GM19395 (cell line): ENCODE measurements at regions not wholly inside any gene's neighbourhood (a gene's known extent, or its start where the extent isn't known, plus 50 kb on each side); places are given as distances from the start of the nearest gene placed in this dataset.

ENCODE experiments used
- ATAC-seq: cut with Tn5 transposase; IDR thresholded peaks from one replicate; pipeline ENCODE4 v1.9.1; 2021; ENCODE audit warnings: mild to moderate bottlenecking, moderate library complexity; ENCODE audit not compliant: unreplicated experiment

DNA sequence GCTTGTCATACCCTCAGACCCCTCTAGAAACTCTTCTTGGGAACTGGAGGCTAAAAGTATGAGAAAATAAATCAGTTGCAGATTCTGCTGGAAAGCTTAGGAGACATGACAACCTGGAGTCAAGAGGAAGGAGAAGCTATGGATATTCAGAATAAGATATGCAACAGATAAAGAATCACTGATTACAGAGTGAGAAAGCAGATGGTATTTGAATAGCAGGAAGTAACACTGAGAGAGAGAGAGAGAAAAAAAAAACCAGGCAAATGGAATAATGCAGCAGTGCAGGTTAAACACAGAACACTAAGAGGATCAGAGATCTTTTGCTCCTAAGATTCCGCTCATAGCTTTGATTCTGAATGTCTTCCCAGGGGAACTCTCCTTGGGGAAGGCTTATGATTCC, 1284.1 kb upstream of the NXPH2 start:
- ATAC-seq: no peak

DNA sequence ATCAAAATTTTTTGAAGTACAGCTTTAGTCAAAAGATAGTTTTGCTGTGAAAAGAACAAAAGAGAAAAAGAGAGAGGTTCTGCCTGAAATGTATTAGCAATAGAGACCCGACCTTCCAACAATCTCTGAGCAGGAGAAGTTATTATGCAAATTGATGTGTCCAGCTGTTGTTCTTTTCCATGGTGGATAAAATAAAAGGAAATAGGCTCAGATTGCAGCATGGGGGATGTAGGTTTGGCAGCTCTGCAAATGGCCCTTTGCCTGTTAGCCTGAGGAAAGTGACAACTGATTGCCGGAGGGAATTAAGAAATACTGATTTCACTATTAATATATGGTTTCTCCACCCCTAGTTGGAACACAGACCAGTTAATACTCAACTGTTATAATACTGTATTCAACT, 1283.2 kb upstream of the NXPH2 start:
- no peak for ATAC-seq

GRCh38 chr2:140061240-140061639, 1281.0 kb upstream of the NXPH2 start:
- ATAC-seq: no peak

DNA sequence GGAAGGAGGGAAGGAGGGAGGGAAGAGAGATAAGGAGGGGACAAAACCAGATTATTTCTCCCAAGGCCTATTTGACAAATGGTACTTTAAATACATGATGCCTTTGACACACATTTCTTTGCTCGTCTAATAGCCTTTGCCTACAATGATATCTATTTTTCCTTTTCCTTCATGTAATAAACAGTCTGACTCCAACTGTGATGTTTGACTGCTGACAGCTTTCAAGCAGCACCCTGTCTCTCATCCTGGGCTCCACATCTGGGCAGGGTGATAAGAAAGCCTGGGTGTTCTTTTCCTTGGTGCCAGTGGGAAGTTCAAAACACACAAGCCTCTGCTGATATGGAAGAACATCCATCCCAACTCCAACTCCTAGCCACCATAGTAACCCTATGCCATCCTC, 1277.7 kb upstream of the NXPH2 start:
- no peak for ATAC-seq

DNA sequence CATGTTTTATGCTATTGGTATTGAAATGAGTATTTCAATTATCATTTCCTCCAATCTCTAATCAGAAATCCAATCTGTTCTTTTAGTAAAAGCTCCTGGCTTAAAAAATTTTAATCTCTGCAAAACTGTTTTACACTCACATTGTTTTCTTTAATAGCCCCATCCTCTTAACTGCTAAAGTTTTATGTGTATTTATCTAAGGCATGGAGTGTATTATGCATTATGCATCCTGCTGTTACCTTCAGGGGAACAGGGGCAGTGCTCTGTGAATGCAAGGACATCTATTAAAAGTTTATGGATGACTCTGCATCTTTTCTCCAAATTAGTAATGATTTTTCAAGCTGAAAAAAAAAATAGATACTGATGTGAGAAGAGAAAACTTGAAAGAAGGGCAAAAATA, 1261.6 kb upstream of the NXPH2 start:
- ATAC-seq: no peak

GRCh38 chr2:140041239-140041638, 1261.0 kb upstream of the NXPH2 start:
- no peak for ATAC-seq

DNA sequence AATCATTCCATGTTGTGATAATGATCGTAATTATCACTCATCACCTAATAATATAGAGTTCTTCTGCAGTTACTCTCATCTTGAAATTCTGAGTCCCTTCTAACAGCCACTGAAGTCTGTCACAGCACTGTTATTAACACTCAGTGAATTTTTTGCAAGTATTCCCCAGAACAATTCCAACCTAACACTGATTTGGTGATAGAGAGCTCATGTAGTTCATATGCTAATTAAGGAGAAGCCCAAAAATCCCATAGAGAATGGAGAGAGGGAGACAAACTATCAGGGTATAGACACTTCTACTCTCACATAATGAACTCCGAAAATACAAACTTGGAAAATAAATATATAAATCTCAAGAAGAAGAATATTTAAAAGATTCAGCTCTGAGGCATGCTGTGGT, 1253.4 kb upstream of the NXPH2 start:
- ATAC-seq: no peak

- no peak for ATAC-seq
Observed at GRCh38 chr2:140027966-140028365, 1247.8 kb upstream of the NXPH2 start.

GRCh38 chr2:140027320-140027719, 1247.1 kb upstream of the NXPH2 start:
- ATAC-seq: no peak

- ATAC-seq: no peak
Observed at GRCh38 chr2:140023291-140023690, 1243.1 kb upstream of the NXPH2 start.

DNA sequence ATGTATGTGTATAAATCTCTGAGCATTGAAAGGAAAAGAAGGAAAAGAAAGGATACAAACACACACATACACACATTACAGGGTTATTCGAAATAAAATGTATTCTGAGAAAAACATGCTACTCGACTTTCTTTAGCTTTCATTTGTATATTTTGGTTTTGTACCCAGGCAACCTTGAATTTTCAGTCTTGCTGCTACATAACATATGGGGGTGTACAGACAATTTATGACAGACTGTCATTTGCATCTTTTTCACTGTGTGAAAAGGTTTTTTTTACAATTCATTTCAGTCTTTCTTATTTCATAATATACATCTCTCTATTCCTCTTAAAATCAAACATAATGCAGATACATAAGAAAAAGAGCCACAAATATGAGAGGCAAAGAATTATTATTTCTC, 1238.4 kb upstream of the NXPH2 start:
- ATAC-seq: no peak

DNA sequence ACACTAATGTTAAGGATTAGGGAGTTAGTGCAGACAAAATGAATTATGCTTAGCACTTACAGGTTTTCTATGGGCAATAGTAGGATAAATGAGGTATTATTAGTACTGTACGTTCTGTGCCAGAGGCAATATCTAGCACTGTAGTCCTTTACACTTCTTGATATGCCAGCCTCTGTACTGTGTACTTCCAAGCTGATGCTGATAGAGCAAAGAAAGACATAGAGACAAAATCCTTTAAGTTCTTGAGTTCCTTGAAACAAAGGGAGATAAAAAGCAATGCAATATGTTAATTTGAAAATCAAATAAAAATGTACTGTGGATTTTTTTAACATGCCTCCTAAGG, 1234.0 kb upstream of the NXPH2 start:
- no peak for ATAC-seq

DNA sequence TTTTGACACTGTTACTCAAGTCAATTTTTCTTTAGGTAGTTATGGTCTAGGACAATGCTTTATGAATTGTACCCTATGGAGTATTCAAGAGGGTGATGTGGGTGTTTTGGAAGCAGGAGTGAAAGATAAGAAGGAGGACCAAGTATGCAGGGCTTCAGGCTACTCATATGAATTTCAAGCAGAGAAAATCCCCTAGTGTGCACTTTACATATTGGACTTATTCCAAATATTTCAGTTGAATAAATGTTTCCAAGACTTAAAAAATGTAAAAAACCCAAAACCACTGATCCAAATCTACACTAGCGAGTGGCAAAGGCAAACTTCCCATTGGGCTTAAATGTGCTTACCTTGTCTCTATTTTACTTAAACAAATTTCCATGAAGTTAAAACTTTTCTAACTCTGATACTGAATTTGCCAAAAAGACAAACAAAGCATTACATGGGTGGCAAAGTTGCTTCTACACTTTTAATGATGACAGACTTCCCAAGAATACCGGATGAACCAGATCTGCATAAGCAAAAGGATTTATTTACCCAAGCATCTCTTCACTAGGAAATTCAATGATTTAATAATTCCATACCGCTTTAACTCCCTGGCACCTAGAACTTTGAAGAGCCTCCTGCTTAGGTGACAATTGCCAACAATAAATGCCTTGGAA, 1233.5 kb upstream of the NXPH2 start:
- no peak for ATAC-seq

DNA sequence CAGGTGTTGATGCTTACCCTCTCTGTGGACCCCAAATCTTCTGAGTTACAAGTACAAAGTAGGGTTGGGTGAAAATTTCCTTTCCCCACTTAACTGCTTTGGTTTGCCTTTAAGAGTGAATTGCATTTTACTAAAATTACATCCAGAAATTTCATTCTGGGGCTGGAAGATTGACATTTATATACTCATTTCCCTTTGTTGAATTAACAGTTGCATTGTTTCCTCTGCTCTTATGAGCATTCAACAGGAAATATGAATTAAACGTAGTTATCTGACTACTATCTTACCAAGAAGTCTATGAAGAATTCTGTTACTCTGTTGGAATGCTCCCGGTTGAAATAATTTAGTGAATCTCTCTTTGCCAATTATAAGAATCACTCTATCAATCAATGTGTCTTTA, 1231.1 kb upstream of the NXPH2 start:
- ATAC-seq: no peak

DNA sequence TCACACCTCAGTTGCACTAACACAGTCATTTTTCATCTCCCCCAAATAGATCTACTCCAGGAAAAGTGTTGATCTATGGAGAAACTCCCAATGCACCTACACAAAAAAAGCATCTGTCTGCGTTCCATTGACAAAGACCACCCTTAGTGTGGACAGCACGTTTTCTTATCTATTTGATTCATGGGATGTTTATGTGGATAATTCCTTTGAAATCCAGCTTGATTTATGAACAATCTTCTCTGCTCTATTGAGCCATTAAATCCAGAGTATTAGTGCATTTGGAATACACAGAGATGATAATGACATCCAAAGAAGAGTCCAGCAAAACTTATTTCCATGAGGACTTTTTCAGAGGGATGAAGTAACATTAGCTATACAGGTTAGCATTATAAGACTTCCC, 1221.9 kb upstream of the NXPH2 start:
- ATAC-seq: no peak

DNA sequence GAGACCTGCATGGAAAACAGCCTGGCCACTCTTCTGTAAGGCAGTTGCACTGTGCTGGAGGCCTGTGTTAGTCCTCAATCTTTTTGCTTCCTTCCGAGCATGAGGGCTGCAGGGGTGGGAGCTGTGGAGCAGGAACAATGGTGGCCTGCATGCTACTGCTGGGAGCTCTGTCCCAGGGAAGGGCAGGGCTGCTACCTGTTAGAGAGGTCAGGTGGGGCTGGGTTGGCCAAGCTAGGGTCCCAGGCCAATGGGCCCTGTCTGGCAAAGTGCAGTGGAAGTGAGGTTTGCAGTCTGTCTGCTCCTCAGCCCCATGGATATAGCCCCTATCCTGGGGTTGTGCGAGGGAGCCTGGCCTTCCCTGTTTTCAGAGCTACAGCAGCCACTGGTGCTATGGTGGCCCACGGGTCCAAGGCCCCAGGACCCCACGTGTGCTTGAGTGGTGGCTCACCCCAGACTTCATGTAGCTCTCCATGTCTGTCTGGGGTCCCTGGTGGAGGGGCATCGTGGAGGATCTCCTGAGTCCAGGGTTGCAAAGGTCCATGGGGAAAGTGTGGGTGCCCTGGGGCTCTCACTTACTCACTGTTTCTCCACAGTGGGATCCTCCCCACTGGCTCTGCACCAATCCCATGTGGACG, 1212.6 kb upstream of the NXPH2 start:
- ATAC-seq: no peak

GRCh38 chr2:139992078-139992477, 1211.9 kb upstream of the NXPH2 start:
- ATAC-seq: no peak

GRCh38 chr2:139990646-139991335, 1210.6 kb upstream of the NXPH2 start:
- ATAC-seq: no peak

DNA sequence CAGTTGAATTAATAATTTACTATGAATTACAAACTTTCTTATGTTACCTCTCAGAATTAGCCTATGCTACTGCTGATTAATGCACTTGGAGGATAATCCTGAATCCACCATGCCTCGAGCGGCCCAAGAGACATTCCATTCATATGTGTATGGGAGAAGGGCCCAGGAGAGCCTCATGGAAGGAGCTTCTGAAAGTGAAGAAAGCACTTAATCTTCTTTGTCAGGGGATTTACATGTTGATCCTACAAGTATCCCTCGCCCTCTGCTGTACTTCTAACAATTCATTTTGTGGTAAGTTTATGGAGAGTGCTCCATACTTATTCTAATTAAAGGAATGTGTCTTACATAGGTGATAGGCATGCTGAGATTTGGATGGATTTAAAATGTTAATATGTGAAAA, 1189.1 kb upstream of the NXPH2 start:
- ATAC-seq: no peak

GRCh38 chr2:139968588-139968987, 1188.4 kb upstream of the NXPH2 start:
- ATAC-seq: no peak

GRCh38 chr2:139967665-139968064, 1187.5 kb upstream of the NXPH2 start:
- no peak for ATAC-seq

- no peak for ATAC-seq
Observed at GRCh38 chr2:139964721-139965440, 1184.7 kb upstream of the NXPH2 start.
